ES-I3 (cell line): ENCODE measurements at regions not wholly inside any gene's neighbourhood (a gene's known extent, or its start where the extent isn't known, plus 50 kb on each side); places are given as distances from the start of the nearest gene placed in this dataset.

Source experiments
- H3K36me3 ChIP-seq: 2 replicates; pipeline ENCODE4 v1.6.1; 2013; ENCODE audit warnings: mild to moderate bottlenecking, low read length, control low read depth, moderate library complexity; ENCODE audit not compliant: insufficient read depth
- H3K4me1 ChIP-seq: 2 replicates; pipeline ENCODE4 v1.6.1; 2013; ENCODE audit warnings: mild to moderate bottlenecking, control low read depth, low read length; ENCODE audit not compliant: insufficient read depth
- H3K9ac ChIP-seq: 2 replicates; pipeline ENCODE4 v1.6.1; 2013; ENCODE audit warnings: low read depth, mild to moderate bottlenecking, low read length, moderate library complexity
- H3K9me3 ChIP-seq: 2 replicates; pipeline ENCODE4 v1.6.1; 2013; ENCODE audit warnings: mild to moderate bottlenecking, low read length, moderate library complexity; ENCODE audit not compliant: control insufficient read depth, insufficient read depth

GRCh38 chr5:159835548-159835947, 80.7 kb upstream of the ADRA1B start:
- no peaks in the 10 kb centered on the region for H3K4me1 ChIP-seq
- H3K9me3 ChIP-seq = no peaks in the 10 kb centered on the region
- H3K9ac ChIP-seq = no peak overlapping the region
- no peaks in the 10 kb centered on the region for H3K36me3 ChIP-seq

- Histone ChIP-seq H3K4me1 (no peaks in the 10 kb centered on the region), H3K9ac (no peak overlapping the region), H3K36me3 (no peaks in the 10 kb centered on the region), H3K9me3 (no peaks in the 10 kb centered on the region)
Observed at GRCh38 chr5:159836691-159837090, 79.6 kb upstream of the ADRA1B start.

GRCh38 chr5:159837860-159838259, 78.4 kb upstream of the ADRA1B start:
- H3K9ac ChIP-seq = no peak overlapping the region
- no peaks in the 10 kb centered on the region for H3K36me3 ChIP-seq
- H3K9me3 ChIP-seq = no peaks in the 10 kb centered on the region
- no peaks in the 10 kb centered on the region for H3K4me1 ChIP-seq

GRCh38 chr5:159838551-159839222, 77.6 kb upstream of the ADRA1B start:
- Histone ChIP-seq H3K4me1 (no peaks in the 10 kb centered on the region), H3K36me3 (no peaks in the 10 kb centered on the region), H3K9ac (no peak overlapping the region), H3K9me3 (no peaks in the 10 kb centered on the region)

- H3K4me1 ChIP-seq = no peaks in the 10 kb centered on the region
- no peaks in the 10 kb centered on the region for H3K36me3 ChIP-seq
- H3K9me3 ChIP-seq = no peaks in the 10 kb centered on the region
- H3K9ac ChIP-seq = no peak overlapping the region
Observed at GRCh38 chr5:159844267-159845121, 71.8 kb upstream of the ADRA1B start.

GRCh38 chr5:159849437-159850083, 66.7 kb upstream of the ADRA1B start:
- no peaks in the 10 kb centered on the region for H3K9me3 ChIP-seq
- no peaks in the 10 kb centered on the region for H3K36me3 ChIP-seq
- H3K4me1 ChIP-seq = 0 out of 2 replicates have a peak, but pooled peaks cover 5% of the 10 kb centered on the region
- no peak overlapping the region for H3K9ac ChIP-seq

- H3K9me3 ChIP-seq = no peaks in the 10 kb centered on the region
- H3K9ac ChIP-seq = no peak overlapping the region
- H3K36me3 ChIP-seq = no peaks in the 10 kb centered on the region
- H3K4me1 ChIP-seq = 0 out of 2 replicates have a peak, but pooled peaks cover 5% of the 10 kb centered on the region
Observed at GRCh38 chr5:159850160-159850559, 66.1 kb upstream of the ADRA1B start.

GRCh38 chr5:159851053-159851452, 65.2 kb upstream of the ADRA1B start:
- no peaks in the 10 kb centered on the region for H3K36me3 ChIP-seq
- H3K9ac ChIP-seq = no peak overlapping the region
- no peaks in the 10 kb centered on the region for H3K9me3 ChIP-seq
- 0 out of 2 replicates have a peak, but pooled peaks cover 5% of the 10 kb centered on the region for H3K4me1 ChIP-seq

GRCh38 chr5:159854916-159855315, 61.4 kb upstream of the ADRA1B start:
- 0 out of 2 replicates have a peak, but pooled peaks cover 2% of the 10 kb centered on the region for H3K4me1 ChIP-seq
- H3K9me3 ChIP-seq = no peaks in the 10 kb centered on the region
- no peak overlapping the region for H3K9ac ChIP-seq
- H3K36me3 ChIP-seq = no peaks in the 10 kb centered on the region

GRCh38 chr5:159855476-159856191, 60.6 kb upstream of the ADRA1B start:
- no peaks in the 10 kb centered on the region for H3K36me3 ChIP-seq
- no peak overlapping the region for H3K9ac ChIP-seq
- no peaks in the 10 kb centered on the region for H3K9me3 ChIP-seq
- no peaks in the 10 kb centered on the region for H3K4me1 ChIP-seq

- Histone ChIP-seq H3K36me3 (no peaks in the 10 kb centered on the region), H3K9ac (no peak overlapping the region), H3K4me1 (no peaks in the 10 kb centered on the region), H3K9me3 (no peaks in the 10 kb centered on the region)
Observed at GRCh38 chr5:159858871-159859270, 57.4 kb upstream of the ADRA1B start.

- Histone ChIP-seq H3K36me3 (no peaks in the 10 kb centered on the region), H3K9ac (no peak overlapping the region), H3K9me3 (no peaks in the 10 kb centered on the region), H3K4me1 (no peaks in the 10 kb centered on the region)
Observed at GRCh38 chr5:159861086-159861485, 55.2 kb upstream of the ADRA1B start.

GRCh38 chr5:159864885-159865691, 51.2 kb upstream of the ADRA1B start:
- H3K9ac ChIP-seq = no peak overlapping the region
- no peaks in the 10 kb centered on the region for H3K36me3 ChIP-seq
- H3K9me3 ChIP-seq = no peaks in the 10 kb centered on the region
- no peaks in the 10 kb centered on the region for H3K4me1 ChIP-seq
